NCI-H2081 treated with DMSO at 0.1 percent for 48 hours (cell line): ENCODE measurements at regions not wholly inside any gene's neighbourhood (a gene's known extent, or its start where the extent isn't known, plus 50 kb on each side); places are given as distances from the start of the nearest gene placed in this dataset.
"Not testable (repeated sequence)": the region's sequence is repeated elsewhere in the genome, so short reads cannot be mapped to it uniquely, and the experiment has no call there.

Experiments
- DNase-seq: peaks from one replicate; lab custom pipeline; 2025; lab: John Stamatoyannopoulos, UW

DNA sequence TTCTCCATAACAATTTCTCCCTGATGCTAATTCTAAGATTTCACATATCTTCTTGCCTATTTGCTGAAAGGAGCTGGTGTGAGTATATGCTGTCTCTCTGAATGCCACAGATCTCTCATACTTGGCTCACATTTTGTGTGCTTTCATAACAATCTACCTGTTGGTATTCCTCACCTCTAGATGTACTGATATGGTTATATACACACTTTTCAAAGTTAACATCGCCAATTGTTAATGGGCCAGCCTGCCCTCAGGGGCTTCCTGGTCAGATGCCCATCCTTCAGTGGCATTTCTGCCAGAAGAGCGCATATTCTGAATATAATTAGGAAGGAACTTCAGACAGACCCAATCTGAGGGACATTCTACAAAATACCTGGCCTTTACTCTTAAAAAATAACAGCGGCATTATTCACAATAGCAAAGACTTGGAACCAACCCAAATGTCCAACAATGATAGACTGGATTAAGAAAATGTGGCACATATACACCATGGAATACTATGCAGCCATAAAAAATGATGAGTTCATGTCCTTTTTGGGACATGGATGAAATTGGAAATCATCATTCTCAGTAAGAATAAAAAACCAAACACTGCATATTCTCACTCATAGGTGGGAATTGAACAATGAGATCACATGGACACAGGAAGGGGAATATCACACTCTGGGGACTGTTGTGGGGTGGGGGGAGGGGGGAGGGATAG lies 123.9 kb upstream of the FAT1 start:
- not testable (repeated sequence) for DNase-seq

DNA sequence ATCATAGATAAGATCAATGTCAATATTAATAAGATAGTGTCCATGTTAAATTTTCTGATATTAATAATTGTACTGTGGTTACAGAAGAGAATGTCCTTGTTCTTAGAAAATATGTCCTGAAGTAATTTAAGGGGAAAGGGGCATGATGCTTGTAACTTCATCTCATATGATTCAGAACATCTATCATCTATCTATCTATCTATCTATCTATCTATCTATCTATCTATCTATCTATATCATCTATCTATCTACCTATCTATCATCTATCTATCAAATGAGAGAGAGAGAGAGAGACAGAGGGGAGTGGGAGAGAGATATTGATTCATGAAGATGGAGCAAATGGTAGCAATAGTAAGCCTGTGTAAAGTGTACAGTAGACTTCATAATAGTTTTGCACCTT lies 124.8 kb upstream of the FAT1 start:
- DNase-seq, result no peak

GRCh38 chr4:186851291-186852072 lies 127.8 kb upstream of the FAT1 start:
- no peak for DNase-seq

GRCh38 chr4:186852073-186852420 lies 128.4 kb upstream of the FAT1 start:
- DNase-seq, result no peak

- no peak for DNase-seq
These were observed 129.3 kb upstream of the FAT1 start for GRCh38 chr4:186852964-186853391.

- DNase-seq, result no peak
These were observed 130.6 kb upstream of the FAT1 start for GRCh38 chr4:186854256-186854655.

GRCh38 chr4:186855111-186855510 lies 131.5 kb upstream of the FAT1 start:
- DNase-seq, result no peak

DNA sequence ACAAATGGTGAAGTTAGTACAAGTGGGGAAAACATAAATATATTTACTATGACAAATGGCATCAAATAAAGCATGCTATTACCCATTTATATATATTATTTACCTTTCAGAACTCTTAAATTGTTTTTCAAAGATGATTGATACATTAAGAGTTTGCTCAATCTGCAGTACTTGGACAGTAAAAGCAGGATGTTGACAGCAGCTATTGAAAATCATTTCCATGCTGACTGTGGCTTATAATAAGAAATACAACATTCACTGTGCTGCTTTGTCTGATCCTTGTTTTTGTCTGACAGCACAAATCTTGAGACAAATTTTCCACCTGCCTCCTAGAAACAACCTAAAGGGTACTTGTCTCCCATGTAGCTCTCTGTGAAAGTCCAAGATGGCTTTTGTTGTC lies 134.1 kb upstream of the FAT1 start:
- DNase-seq, result no peak

GRCh38 chr4:186858355-186858754 lies 134.7 kb upstream of the FAT1 start:
- DNase-seq, result no peak

DNA sequence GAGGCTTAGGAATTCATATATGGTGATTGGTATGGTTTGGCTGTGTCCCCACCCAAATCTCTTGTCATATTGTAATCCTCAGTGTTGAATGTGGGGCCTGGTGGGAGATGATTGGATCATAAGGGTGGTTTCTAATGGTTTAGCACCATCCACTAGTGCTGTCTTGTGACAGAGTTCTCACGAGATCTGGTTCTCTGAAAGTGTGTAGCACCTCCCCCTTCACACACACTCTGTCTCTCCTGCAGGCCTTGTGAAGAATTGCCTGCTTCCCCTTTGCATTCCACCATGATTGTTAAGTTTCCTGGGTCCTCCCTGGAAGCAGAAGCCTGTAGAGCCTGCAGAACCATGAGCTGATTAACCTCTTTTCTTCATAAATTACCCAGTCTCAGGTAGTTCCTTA lies 135.8 kb upstream of the FAT1 start:
- DNase-seq, result no peak

GRCh38 chr4:186861317-186861716 lies 137.7 kb upstream of the FAT1 start:
- no peak for DNase-seq

- no peak for DNase-seq
These were observed 148.2 kb upstream of the FAT1 start for GRCh38 chr4:186871856-186872255.

GRCh38 chr4:186873095-186873494 lies 149.4 kb upstream of the FAT1 start:
- not testable (repeated sequence) for DNase-seq

DNA sequence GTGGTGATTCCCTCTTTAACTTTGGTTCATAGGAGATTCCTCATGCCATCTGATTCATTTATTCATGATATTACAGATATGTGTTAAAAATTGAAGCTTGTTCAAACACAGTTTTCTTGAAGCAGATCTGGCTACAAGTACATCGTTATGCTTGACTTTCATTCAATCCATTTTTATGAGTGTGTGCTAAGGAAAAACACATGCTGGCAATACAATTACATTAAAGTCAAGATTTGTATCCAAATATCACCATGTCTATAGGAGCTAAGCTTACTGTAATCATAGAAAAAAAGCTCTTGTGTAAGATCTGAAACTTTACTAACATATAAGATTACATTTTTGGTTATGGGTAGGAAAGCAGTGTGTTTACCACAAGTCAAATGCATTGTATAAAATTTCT lies 151.8 kb upstream of the FAT1 start:
- DNase-seq, result no peak

GRCh38 chr4:186876961-186877626 lies 153.4 kb upstream of the FAT1 start:
- no peak for DNase-seq

- DNase-seq, result no peak
These were observed 154.6 kb upstream of the FAT1 start for GRCh38 chr4:186878203-186878776.

- no peak for DNase-seq
These were observed 158.0 kb upstream of the FAT1 start for GRCh38 chr4:186881521-186882220.

DNA sequence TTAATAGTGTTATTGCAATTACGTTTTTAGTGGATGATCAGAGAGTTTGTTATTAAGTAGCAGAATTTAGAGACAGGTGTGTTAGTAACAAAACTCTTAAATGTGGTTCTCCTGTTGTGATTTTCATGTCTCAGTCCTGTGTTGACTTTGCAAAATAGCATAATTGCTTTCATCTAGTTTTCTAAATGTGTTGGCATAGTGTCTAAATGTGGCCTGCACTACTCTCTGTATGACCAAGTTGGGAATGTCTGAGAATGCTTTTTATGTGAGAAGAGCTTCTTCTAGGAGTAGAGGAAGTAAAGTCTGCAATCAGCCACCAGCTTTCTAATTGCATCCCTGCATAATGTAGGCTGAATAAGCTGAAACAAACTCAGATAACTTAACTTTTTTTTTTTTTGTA lies 158.6 kb upstream of the FAT1 start:
- no peak for DNase-seq

- no peak for DNase-seq
These were observed 161.6 kb upstream of the FAT1 start for GRCh38 chr4:186885289-186885688.

GRCh38 chr4:186886759-186887158 lies 163.1 kb upstream of the FAT1 start:
- no peak for DNase-seq

GRCh38 chr4:186887291-186887700 lies 163.6 kb upstream of the FAT1 start:
- DNase-seq, result no peak

DNA sequence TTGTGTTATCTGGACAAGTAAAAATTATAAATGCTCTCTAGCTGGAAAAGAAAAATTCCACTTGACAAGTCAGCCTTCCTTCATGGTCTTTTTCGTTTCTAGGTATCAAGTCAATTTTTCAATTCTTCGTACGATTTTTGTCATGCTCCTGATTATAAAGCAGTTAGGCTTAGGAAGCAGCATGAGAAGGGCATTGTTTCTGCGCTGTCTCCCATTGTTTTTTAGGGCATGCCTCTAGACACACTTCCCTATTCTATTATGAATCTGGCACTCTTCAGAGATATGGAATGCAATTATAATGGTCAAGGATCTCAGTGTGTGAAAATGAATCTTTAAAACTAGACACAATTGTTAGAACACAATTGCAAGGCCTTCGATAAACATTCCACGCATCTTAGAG lies 164.1 kb upstream of the FAT1 start:
- no peak for DNase-seq
